Activated CD8-positive, alpha-beta memory T cell treated with anti-CD3 and anti-CD28 coated beads for 36 hours (primary cell): ENCODE measurements at regions not wholly inside any gene's neighbourhood (a gene's known extent, or its start where the extent isn't known, plus 50 kb on each side); places are given as distances from the start of the nearest gene placed in this dataset.

ENCODE experiments used
- CTCF ChIA-PET: fragments of 350-600 bp; sonication (Branson Sonifier 250); formaldehyde crosslinking; loops from one replicate; lab custom pipeline; 2021; ENCODE audit warnings: antibody characterized with exemption; lab: Charles Lee
- POLR2A ChIA-PET: fragments of 350-600 bp; sonication (Branson Sonifier 250); formaldehyde crosslinking; loops from one replicate; lab custom pipeline; 2021; ENCODE audit warnings: antibody characterized with exemption; lab: Charles Lee

GRCh38 chr10:58885146-58885545 lies 291.3 kb upstream of the PHYHIPL start:
- ChIA-PET POLR2A (no interaction called here), CTCF (no interaction called here)

- POLR2A ChIA-PET: no interaction called here
- CTCF ChIA-PET: no interaction called here
These were observed 290.6 kb upstream of the PHYHIPL start for GRCh38 chr10:58885686-58886345.

- ChIA-PET CTCF (no interaction called here), POLR2A (no interaction called here)
These were observed 290.0 kb upstream of the PHYHIPL start for GRCh38 chr10:58886406-58886805.

DNA sequence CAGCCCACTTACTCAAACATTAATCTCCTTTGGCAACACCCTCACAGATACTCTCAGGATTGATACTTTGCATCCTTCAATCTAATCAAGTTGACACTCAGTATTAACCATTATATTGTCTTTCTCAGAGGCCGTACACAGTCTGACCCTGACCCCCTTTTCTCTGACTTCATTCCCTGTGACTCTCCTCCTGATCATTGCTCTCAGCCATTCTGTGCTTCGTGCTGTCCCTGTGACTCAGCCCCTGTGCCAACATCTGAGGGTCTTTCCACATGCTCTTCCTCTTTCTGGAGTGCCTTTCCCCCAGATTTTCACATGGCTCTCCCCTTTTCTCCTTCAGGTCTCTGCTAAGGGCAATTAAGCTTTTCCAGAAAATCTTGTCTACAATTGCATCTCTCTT lies 289.0 kb upstream of the PHYHIPL start:
- ChIA-PET CTCF (no interaction called here), POLR2A (no interaction called here)

DNA sequence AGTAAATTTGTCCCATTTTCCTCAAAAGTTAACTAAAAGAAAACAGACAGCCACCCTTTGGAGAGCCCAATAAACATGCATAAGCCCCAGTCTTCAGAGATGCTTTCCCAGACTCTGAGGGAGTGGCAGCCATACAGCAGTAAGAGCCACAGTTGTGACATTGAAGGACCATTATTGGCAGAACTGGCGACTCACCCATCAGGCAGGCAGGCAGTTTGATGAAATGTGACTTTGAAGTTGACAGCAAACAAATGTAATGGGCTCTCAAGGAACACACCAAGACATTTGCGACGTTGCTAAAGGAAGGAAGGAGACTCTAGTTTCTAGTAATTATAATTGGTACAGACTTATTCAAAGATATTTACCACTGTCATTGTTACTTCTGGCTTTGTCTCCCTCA lies 287.5 kb upstream of the PHYHIPL start:
- POLR2A ChIA-PET: no interaction called here
- CTCF ChIA-PET: no interaction called here

GRCh38 chr10:58892031-58892531 lies 284.4 kb upstream of the PHYHIPL start:
- ChIA-PET CTCF (no interaction called here), POLR2A (no interaction called here)

DNA sequence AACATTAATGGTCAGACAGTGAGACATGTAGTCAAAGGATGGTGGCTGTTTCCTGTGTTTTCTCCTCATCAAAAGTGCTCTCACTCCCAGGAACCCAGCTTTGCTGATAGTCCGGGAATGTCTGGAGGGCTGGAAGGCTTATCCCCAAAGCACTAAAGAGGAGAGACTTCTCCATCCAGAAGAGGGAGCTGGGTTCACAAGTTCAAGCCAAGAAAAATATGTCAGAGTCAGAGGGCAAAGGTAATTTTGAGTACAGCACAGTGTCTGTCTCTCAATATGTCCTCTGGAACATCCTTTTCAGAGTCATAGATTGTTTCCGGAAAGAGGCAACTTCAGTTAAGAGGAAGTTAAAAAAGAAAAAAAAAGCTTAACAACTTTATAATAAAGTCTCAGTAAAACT lies 281.5 kb upstream of the PHYHIPL start:
- CTCF ChIA-PET: no interaction called here

DNA sequence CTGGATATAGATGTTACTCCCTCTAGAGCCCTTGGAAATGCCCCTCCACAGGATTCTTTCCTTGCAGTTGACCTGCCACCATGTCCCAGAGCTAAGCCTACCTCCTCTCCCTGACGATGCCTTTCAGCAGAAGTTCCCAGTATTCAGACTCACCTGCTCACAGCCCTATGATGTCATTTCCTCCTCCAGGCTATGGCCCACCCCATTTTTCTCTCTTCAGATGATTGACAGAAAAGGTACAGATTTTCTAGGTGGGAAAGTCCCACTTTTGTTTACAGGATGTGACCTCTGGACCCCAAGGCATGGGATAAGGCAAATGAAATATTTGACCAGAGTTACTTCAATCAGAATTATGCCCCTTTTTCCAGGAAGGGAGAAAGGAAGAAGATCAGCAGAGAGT lies 280.2 kb upstream of the PHYHIPL start:
- CTCF ChIA-PET: no interaction called here
- POLR2A ChIA-PET: no interaction called here

More for the DNA sequence above, 281.5 kb upstream of the PHYHIPL start:
- POLR2A ChIA-PET: no interaction called here

GRCh38 chr10:58897236-58897635 lies 279.2 kb upstream of the PHYHIPL start:
- CTCF ChIA-PET: no interaction called here

GRCh38 chr10:58897708-58898107 lies 278.7 kb upstream of the PHYHIPL start:
- ChIA-PET POLR2A (no interaction called here), CTCF (no interaction called here)

More at GRCh38 chr10:58897236-58897635, 279.2 kb upstream of the PHYHIPL start:
- POLR2A ChIA-PET: no interaction called here

GRCh38 chr10:58898854-58899573 lies 277.4 kb upstream of the PHYHIPL start:
- ChIA-PET POLR2A (no interaction called here), CTCF (no interaction called here)

GRCh38 chr10:58901092-58901646 lies 275.3 kb upstream of the PHYHIPL start:
- POLR2A ChIA-PET: no interaction called here
- CTCF ChIA-PET: no interaction called here

DNA sequence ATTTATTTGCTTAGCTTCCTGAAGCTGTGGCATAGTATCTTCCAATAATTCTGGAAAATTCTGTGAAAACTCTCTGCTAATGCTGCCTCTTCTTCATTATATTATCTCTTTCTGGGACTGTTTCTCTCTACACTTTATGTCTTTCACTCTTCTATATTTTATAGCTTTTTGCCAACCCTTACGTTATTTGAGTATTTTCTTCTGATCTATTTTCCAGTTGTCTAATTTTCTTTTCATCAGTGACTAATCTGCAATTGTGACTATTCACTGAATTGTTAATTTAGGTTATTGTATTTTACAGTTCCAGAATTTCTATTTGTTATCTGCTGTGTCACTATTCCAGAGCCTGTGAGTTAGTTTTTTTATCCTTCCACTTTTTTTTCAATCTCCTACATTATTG lies 273.4 kb upstream of the PHYHIPL start:
- CTCF ChIA-PET: no interaction called here
- POLR2A ChIA-PET: no interaction called here

DNA sequence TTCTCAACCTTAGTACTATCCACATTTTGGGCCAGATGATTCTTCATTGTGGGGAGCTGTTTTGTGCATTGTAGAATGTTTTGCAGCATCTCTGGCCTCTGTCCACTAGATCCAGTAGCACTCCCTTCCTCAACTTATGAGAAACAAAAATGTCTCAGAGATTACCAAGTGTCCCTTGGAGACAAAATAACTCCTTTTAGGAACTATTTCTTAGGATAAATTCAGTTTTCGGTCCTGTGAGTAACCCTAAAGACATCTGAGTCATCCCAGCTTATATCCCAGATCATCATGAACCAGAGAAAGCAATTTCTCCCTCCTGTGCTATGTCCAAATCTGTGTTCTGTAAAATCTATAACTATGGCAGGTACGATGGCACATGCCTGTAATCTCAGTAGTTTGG lies 266.6 kb upstream of the PHYHIPL start:
- POLR2A ChIA-PET: no interaction called here

GRCh38 chr10:58913717-58914116 lies 262.7 kb upstream of the PHYHIPL start:
- CTCF ChIA-PET: no interaction called here
- POLR2A ChIA-PET: no interaction called here

More for the DNA sequence above, 266.6 kb upstream of the PHYHIPL start:
- CTCF ChIA-PET: no interaction called here

DNA sequence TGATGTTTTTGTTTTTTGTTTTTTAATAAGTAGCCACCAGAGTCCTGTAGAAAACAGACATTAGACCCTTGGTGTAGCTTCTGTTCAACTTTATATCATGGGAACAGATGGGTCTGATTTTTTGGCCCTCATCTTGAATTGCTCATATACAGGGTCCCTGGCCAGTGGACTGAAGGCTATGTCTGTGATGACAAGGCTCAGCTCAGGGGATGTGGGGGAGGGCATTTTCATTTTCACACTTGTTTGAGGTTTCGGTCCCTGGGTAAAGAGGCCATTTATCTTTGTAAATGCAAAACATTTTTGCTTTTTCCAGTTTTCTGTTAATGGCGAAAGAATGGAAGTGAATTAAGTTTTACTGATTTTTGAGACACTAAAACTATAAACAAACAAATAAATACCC lies 257.6 kb upstream of the PHYHIPL start:
- POLR2A ChIA-PET: no interaction called here
- CTCF ChIA-PET: no interaction called here

DNA sequence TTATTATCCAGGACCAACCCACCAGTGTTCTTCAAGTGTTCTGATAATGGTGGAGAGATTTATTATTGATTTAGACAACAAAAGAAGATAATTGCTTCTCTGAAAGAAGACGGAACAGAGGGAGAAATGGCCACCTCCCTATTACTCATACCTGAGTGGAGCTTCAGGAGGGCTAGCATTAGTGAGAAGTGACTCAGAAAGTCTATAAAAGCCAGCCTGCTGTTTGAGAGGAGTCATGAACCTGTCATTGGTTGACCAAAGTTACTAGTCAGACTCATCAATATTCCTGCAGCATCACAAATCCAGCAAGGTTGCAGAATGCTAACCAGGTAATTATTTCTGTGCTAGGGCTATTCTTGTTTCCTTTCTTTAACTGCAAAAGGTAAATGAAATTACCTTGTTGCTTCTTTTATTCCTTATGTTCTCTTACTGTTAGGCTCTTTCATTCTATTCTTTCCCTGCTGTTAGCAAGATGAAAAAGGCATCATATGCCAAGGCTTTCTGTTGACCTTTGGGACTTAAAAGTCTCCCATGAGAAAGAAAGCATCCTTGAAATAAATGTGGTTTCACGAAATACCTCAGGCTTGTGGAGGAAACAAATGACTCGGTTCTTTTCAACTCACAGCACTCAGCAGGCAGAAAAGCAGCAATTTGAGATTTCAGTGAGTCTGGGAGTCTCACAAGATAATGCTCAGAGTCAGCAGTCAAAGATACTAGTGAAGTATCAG lies 256.4 kb upstream of the PHYHIPL start:
- POLR2A ChIA-PET: no interaction called here

DNA sequence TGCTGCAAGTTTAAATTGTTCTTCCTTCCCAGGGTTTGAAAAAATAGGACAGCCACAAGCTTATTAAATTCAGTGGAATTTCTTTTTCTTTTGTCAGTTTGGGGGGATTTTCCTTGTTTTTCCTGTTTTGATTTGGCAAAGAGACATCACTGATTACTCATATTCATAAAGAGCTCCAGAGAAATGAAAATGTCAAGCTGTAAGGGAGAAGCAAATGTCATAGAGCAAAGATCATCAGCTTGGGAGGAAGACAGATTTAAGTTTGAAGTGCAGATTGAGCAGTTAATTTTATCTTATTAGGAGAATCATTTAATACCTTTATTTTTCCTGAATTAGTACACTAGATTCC lies 255.8 kb upstream of the PHYHIPL start:
- CTCF ChIA-PET: no interaction called here

More for the DNA sequence above, 256.4 kb upstream of the PHYHIPL start:
- CTCF ChIA-PET: no interaction called here

GRCh38 chr10:58921421-58921855 lies 255.0 kb upstream of the PHYHIPL start:
- POLR2A ChIA-PET: no interaction called here
- CTCF ChIA-PET: no interaction called here

More for the DNA sequence above, 255.8 kb upstream of the PHYHIPL start:
- POLR2A ChIA-PET: no interaction called here

- POLR2A ChIA-PET: no interaction called here
- CTCF ChIA-PET: no interaction called here
These were observed 251.1 kb upstream of the PHYHIPL start for GRCh38 chr10:58925381-58925780.
